ENCODE measurements at regions not wholly inside any gene's neighbourhood (a gene's known extent, or its start where the extent isn't known, plus 50 kb on each side); places are given as distances from the start of the nearest gene placed in this dataset.
A peak's percentile ranks its signal among the peaks of the same experiment; 100 is the strongest.

DNA sequence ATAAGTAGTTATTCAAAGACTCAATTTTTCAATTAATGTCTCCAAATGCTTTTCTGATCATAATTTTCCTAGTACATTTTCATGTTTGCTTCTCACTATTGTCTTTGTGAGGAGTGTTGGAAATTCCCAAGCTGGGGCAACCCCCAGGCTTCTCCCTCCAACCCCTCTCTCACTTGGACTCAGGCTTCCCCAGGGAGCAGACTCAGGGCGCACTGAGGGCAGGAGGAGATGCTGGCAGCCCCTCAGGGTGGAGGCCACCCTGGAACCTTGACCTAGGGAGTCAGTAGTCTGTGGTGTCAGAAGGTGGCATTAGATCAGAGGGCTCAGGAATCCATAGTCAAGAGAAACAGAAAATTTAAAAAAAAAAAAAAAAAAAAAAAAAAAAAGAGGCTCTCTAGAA, 86.5 kb upstream of the IRS2 start:
- no peak overlapping the region for H3K4me3 ChIP-seq
- no peak overlapping the region for H3K27ac ChIP-seq
- intact Hi-C loops (cut with DNase I; ENCODE audit: low total_unique reads), result no loop called here
- no peaks in the 10 kb centered on the region for H3K36me3 ChIP-seq
- WGBS, 2 donors (ENCODE audit: low coverage in 1 of 2), result 92 to 100% methylated on average over 1 of the region's 1 CpG
- H3K4me1 ChIP-seq, result peaks cover 0 to 5% (median 0%) of the 10 kb centered on the region in 4 donors
- no peaks in the 10 kb centered on the region for H3K9me3 ChIP-seq
- H3K27me3 ChIP-seq, result no peaks in the 10 kb centered on the region
- no peak for TF ChIP-seq POLR2AphosphoS5 (IDR thresholded peaks at IDR 0.05)
- TF ChIP-seq POLR2A (IDR thresholded peaks at IDR 0.05), result no peak
- TF ChIP-seq, protein P1, sequence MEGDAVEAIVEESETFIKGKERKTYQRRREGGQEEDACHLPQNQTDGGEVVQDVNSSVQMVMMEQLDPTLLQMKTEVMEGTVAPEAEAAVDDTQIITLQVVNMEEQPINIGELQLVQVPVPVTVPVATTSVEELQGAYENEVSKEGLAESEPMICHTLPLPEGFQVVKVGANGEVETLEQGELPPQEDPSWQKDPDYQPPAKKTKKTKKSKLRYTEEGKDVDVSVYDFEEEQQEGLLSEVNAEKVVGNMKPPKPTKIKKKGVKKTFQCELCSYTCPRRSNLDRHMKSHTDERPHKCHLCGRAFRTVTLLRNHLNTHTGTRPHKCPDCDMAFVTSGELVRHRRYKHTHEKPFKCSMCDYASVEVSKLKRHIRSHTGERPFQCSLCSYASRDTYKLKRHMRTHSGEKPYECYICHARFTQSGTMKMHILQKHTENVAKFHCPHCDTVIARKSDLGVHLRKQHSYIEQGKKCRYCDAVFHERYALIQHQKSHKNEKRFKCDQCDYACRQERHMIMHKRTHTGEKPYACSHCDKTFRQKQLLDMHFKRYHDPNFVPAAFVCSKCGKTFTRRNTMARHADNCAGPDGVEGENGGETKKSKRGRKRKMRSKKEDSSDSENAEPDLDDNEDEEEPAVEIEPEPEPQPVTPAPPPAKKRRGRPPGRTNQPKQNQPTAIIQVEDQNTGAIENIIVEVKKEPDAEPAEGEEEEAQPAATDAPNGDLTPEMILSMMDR (IDR thresholded peaks at IDR 0.05), result no peak
- no peak for TF ChIP-seq EP300 (IDR thresholded peaks at IDR 0.05; ENCODE audit: low read depth)
- in situ Hi-C loops (cut with MboI; ENCODE audit: low pct_ligation_motif_present in 1 of 4, low pct_unique_long_range_greater_than_20kb in 1 of 4, low sequenced_read_pairs in 3 of 4), result no loop called here
- no peak for DNase-seq

DNA sequence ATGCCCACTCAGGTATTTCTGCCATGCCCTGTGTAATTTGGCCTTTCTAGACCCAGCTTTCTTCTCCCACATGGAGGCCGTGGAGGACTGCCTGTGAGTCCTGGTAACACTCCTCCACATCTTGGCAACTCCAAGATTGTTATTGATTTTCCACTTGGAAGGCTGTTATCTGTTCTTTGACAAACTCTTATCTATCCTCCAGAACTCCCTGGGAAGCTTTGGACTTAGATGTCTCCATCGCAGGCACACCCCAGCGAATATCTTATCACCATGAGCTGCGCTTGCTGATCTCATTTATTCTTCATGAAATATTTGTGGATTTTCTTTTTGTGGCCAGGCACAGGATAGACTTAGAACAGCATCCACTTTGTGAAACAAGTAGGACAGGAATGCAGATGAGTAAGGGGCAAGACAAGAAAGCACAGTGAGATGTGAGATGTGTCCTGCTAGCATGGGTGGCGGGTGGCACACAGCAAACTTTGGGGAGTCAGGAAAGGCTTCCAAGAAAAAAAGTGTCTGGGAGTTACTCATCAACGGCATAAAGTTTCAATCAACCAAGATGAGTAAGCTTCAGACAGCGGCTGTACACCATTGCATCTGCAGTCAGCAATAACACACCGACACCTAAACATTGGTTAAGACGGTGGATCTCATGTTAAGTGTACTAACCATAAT, 84.5 kb upstream of the IRS2 start:
- DNase-seq, result no peak
- intact Hi-C loops (cut with DNase I; ENCODE audit: low total_unique reads), result no loop called here
- Histone ChIP-seq H3K4me1 (peaks cover 0 to 5% (median 0%) of the 10 kb centered on the region in 4 donors), H3K36me3 (no peaks in the 10 kb centered on the region), H3K27me3 (no peaks in the 10 kb centered on the region), H3K9me3 (no peaks in the 10 kb centered on the region), H3K4me3 (no peak overlapping the region), H3K27ac (no peak overlapping the region)
- 83 to 91% methylated on average over 8 to 9 of the region's 9 CpGs for WGBS, 2 donors (ENCODE audit: low coverage in 1 of 2)
- in situ Hi-C loops (cut with MboI; ENCODE audit: low pct_ligation_motif_present in 1 of 4, low pct_unique_long_range_greater_than_20kb in 1 of 4, low sequenced_read_pairs in 3 of 4), result no loop called here
- TF ChIP-seq, protein P1 (IDR thresholded peaks at IDR 0.05), result no peak
- TF ChIP-seq POLR2AphosphoS5 (IDR thresholded peaks at IDR 0.05) (no peak), POLR2A (IDR thresholded peaks at IDR 0.05) (no peak), EP300 (IDR thresholded peaks at IDR 0.05; ENCODE audit: low read depth) (no peak)

DNA sequence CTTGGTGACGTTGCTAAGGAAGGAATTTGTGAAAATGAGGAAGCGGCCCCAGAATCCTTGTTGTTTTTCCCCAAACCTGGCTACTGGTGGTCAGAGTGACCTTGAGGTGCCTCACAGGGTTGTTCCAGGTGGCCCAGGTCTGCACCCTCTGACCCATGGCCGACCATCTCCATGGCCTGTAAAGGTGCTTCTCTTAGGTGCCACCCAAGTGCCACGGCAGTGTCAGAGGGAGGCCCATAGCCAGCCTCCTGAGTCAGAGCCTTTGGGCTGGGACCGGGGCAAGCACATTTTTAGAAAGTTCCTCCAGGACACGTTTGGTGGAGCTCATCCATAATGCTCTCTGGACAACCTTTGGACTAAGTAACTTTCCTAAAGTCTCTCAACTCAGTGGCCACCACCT, 83.9 kb upstream of the IRS2 start:
- Histone ChIP-seq H3K4me3 (no peak overlapping the region), H3K27ac (peak overlapping the region in 3 of 4 donors; percentile 9 to 62 (median 50)), H3K4me1 (peaks cover 0 to 5% (median 0%) of the 10 kb centered on the region in 4 donors), H3K36me3 (no peaks in the 10 kb centered on the region), H3K27me3 (no peaks in the 10 kb centered on the region), H3K9me3 (no peaks in the 10 kb centered on the region)
- intact Hi-C loops (cut with DNase I; ENCODE audit: low total_unique reads) (no loop called here), in situ Hi-C loops (cut with MboI; ENCODE audit: low pct_ligation_motif_present in 1 of 4, low pct_unique_long_range_greater_than_20kb in 1 of 4, low sequenced_read_pairs in 3 of 4) (no loop called here)
- DNase-seq, result no peak
- 85% methylated on average over 5 of the region's 6 CpGs; no CpG with 5 or more reads in 1 of the 2 donors for WGBS, 2 donors (ENCODE audit: low coverage in 1 of 2)
- TF ChIP-seq POLR2A (IDR thresholded peaks at IDR 0.05), result no peak
- no peak for TF ChIP-seq EP300 (IDR thresholded peaks at IDR 0.05; ENCODE audit: low read depth)
- TF ChIP-seq, protein P1 (IDR thresholded peaks at IDR 0.05), result no peak
- TF ChIP-seq POLR2AphosphoS5 (IDR thresholded peaks at IDR 0.05), result no peak

DNA sequence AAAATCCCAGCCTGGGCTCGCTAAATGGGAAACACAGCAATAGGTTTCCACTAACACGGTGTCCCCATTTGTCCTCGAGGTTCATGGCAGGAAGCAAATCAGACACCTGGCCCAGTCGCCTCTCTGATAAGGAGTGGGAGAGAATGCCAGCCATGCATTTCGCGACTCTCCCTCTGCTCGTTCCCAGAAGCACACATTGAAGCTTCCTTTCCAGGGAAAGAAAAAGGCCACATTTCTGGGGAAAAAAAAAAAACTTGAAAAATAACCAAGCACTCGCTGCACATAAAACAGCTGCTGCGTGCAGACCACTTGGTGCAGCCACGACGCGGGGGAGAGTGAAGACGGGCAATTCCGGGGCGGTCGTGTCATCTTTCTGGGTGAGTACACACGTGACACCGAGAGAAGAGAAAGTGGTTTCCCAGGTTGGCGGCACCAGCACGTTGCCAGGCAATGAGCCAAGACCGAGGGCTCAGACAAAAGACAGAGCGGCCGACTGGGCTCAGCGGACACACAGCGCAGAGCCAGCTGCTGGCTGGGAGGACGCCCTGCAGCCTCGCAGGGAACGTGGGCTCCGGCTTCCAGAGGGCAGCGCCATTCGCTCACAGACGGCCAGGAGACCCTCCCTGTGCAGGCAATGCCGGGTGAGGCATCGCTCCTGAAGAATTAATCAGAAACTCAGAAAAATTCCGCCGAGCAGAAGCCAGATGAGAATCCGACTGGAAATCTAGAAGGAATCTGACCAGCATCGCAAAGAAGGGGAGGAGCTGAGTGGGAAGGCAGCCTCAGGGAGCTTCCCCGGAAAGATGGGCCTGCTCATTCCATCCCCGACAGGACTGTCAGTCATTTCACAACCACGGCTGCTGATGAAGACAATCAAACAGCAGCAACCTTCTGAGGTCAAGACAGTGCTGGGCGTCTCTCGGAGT, 83.2 kb upstream of the IRS2 start:
- Histone ChIP-seq H3K36me3 (no peaks in the 10 kb centered on the region), H3K9me3 (no peaks in the 10 kb centered on the region), H3K4me1 (peaks cover 0 to 5% (median 0%) of the 10 kb centered on the region in 4 donors), H3K4me3 (peak overlapping the region in 3 of 4 donors; percentile 7 to 25 (median 17)), H3K27ac (peak overlapping the region in 3 of 4 donors; percentile 9 to 62 (median 50)), H3K27me3 (no peaks in the 10 kb centered on the region)
- DNase-seq, result peak; percentile 64
- no peak for TF ChIP-seq POLR2A (IDR thresholded peaks at IDR 0.05)
- TF ChIP-seq POLR2AphosphoS5 (IDR thresholded peaks at IDR 0.05), result peak in 1 of 3 donors; percentile 54
- no peak for TF ChIP-seq EP300 (IDR thresholded peaks at IDR 0.05; ENCODE audit: low read depth)
- TF ChIP-seq, protein P1 (IDR thresholded peaks at IDR 0.05), result peak in 1 of 5 experiments; percentile 10
- WGBS, 2 donors (ENCODE audit: low coverage in 1 of 2), result 40 to 42% methylated on average over 5 to 43 of the region's 43 CpGs
- in situ Hi-C loops (cut with MboI; ENCODE audit: low pct_ligation_motif_present in 1 of 4, low pct_unique_long_range_greater_than_20kb in 1 of 4, low sequenced_read_pairs in 3 of 4) (no loop called here), intact Hi-C loops (cut with DNase I; ENCODE audit: low total_unique reads) (no loop called here)

Measured in transverse colon (tissue), 4 donors.